Neural cell (in vitro differentiated cells): ENCODE measurements at regions not wholly inside any gene's neighbourhood (a gene's known extent, or its start where the extent isn't known, plus 50 kb on each side); places are given as distances from the start of the nearest gene placed in this dataset.

ENCODE experiments used
- H2AFZ ChIP-seq: fragments of 200-600, 300-800 bp; sonication (generic), shearing (Covaris generic); 2 replicates; pipeline ENCODE4 v1.6.0; 2014; ENCODE audit warnings: low read depth, mild to moderate bottlenecking, antibody characterized with exemption, low read length, moderate library complexity
- H3F3A ChIP-seq: fragments of 200-600 bp; shearing (Covaris generic); 2 replicates; pipeline ENCODE4 v1.6.1; 2016; ENCODE audit warnings: mild to moderate bottlenecking, moderate library complexity, mixed read lengths, antibody characterized with exemption, low read length; ENCODE audit not compliant: insufficient read depth, poor library complexity, severe bottlenecking
- H3K27ac ChIP-seq: fragments of 200-600, 300-800 bp; sonication (generic), shearing (Covaris generic); 2 replicates; pipeline ENCODE4 v1.5.1; 2014; ENCODE audit warnings: mild to moderate bottlenecking, low read length, moderate library complexity
- H3K27me3 ChIP-seq: fragments of 300-800, 200-600 bp; sonication (generic), shearing (Covaris generic); 2 replicates; pipeline ENCODE4 v1.6.0; 2014; ENCODE audit warnings: mild to moderate bottlenecking, low read depth, low read length, moderate library complexity; ENCODE audit not compliant: insufficient read depth
- H3K36me3 ChIP-seq: fragments of 300-800, 200-600 bp; sonication (generic), shearing (Covaris generic); 2 replicates; pipeline ENCODE4 v1.5.1; 2014; ENCODE audit warnings: mild to moderate bottlenecking, antibody characterized with exemption, low read length, moderate library complexity; ENCODE audit not compliant: insufficient read depth
- H3K4me2 ChIP-seq: fragments of 300-800, 200-600 bp; sonication (generic), shearing (Covaris generic); 2 replicates; pipeline ENCODE4 v1.6.0; 2014; ENCODE audit warnings: mild to moderate bottlenecking, low read length
- H3K4me3 ChIP-seq: fragments of 300-800, 200-600 bp; sonication (generic), shearing (Covaris generic); 2 replicates; pipeline ENCODE4 v1.5.1; 2014; ENCODE audit warnings: mild to moderate bottlenecking, low read length, moderate library complexity
- H3K79me2 ChIP-seq: fragments of 200-600 bp; shearing (Covaris generic); replicated peaks from 2 replicates; pipeline ENCODE4 v1.6.0; 2014; ENCODE audit warnings: mild to moderate bottlenecking, low read length, moderate library complexity; ENCODE audit not compliant: insufficient read depth
- H3K9ac ChIP-seq: fragments of 300-800, 200-600 bp; sonication (generic), shearing (Covaris generic); 2 replicates; pipeline ENCODE4 v1.6.1; 2016; ENCODE audit warnings: mild to moderate bottlenecking, low read length, mixed read lengths
- H3K9me2 ChIP-seq: fragments of 200-600 bp; shearing (Covaris generic); 2 replicates; pipeline ENCODE4 v1.6.1; 2016; ENCODE audit warnings: mild to moderate bottlenecking, low read length, mixed read lengths; ENCODE audit not compliant: insufficient read depth
- H3K9me3 ChIP-seq: fragments of 200-600, 300-800 bp; sonication (generic), shearing (Covaris generic); 2 replicates; pipeline ENCODE4 v1.6.1; 2016; ENCODE audit warnings: mild to moderate bottlenecking, mixed run types, low read length, moderate library complexity, mixed read lengths
- H4K20me1 ChIP-seq: fragments of 200-600 bp; shearing (Covaris generic); 2 replicates; pipeline ENCODE4 v1.6.1; 2016; ENCODE audit warnings: mild to moderate bottlenecking, mixed run types; ENCODE audit not compliant: insufficient read depth
- CTCF ChIP-seq: fragments of 450-650 bp; IDR thresholded peaks from 2 replicates; pipeline ENCODE4 v1.5.1; 2014; ENCODE audit warnings: antibody characterized with exemption, mild to moderate bottlenecking, moderate library complexity; ENCODE audit not compliant: poor library complexity, severe bottlenecking
- EP300 ChIP-seq: fragments of 450-650 bp; conservative IDR thresholded peaks from 2 replicates; pipeline ENCODE4 v1.6.1; 2014; ENCODE audit warnings: antibody characterized with exemption, mild to moderate bottlenecking, moderate library complexity; ENCODE audit not compliant: poor library complexity, severe bottlenecking
- EZH2 ChIP-seq: fragments of 200-600, 300-800 bp; shearing (Covaris generic), sonication (generic); IDR thresholded peaks from 2 replicates; pipeline ENCODE4 v1.6.1; 2014; ENCODE audit warnings: antibody characterized with exemption, low read length, borderline replicate concordance, mild to moderate bottlenecking; ENCODE audit not compliant: insufficient read depth, poor library complexity, severe bottlenecking
- MXI1 ChIP-seq: fragments of 450-650 bp; conservative IDR thresholded peaks from 2 replicates; pipeline ENCODE4 v1.6.1; 2014; ENCODE audit warnings: antibody characterized with exemption, mild to moderate bottlenecking; ENCODE audit not compliant: poor library complexity, severe bottlenecking
- POLR2AphosphoS5 ChIP-seq: IDR thresholded peaks from 2 replicates; pipeline ENCODE4 v1.6.1; 2012
- RAD21 ChIP-seq: fragments of 450-650 bp; conservative IDR thresholded peaks from 2 replicates; pipeline ENCODE4 v1.6.1; 2014; ENCODE audit warnings: antibody characterized with exemption, mild to moderate bottlenecking, moderate library complexity
- REST ChIP-seq: IDR thresholded peaks from 2 replicates; pipeline ENCODE4 v1.6.1; 2012; ENCODE audit warnings: borderline replicate concordance
- SMC3 ChIP-seq: fragments of 450-650 bp; conservative IDR thresholded peaks from 2 replicates; pipeline ENCODE4 v1.6.1; 2014; ENCODE audit warnings: antibody characterized with exemption, mild to moderate bottlenecking, moderate library complexity; ENCODE audit not compliant: poor library complexity
- TAF1 ChIP-seq: IDR thresholded peaks from 2 replicates; pipeline ENCODE4 v1.6.1; 2012; ENCODE audit warnings: low read depth

- H3K36me3 ChIP-seq = no peaks in the 10 kb centered on the region
- TF ChIP-seq TAF1 = no peak
- H3K9me2 ChIP-seq = no peaks in the 10 kb centered on the region
- no peak overlapping the region for H3K4me3 ChIP-seq
- H3K27me3 ChIP-seq = no peaks in the 10 kb centered on the region
- H2AFZ ChIP-seq = no peak overlapping the region
- no peak overlapping the region for H3K9ac ChIP-seq
- no peaks in the 10 kb centered on the region for H4K20me1 ChIP-seq
- no peaks in the 10 kb centered on the region for H3K79me2 ChIP-seq
- no peaks in the 10 kb centered on the region for H3F3A ChIP-seq
- H3K4me2 ChIP-seq = no peak overlapping the region
- H3K27ac ChIP-seq = no peak overlapping the region
- no peaks in the 10 kb centered on the region for H3K9me3 ChIP-seq
These were observed 282.9 kb downstream of the C16orf95 start for GRCh38 chr16:87034317-87034716.

- TF ChIP-seq TAF1 (no peak), POLR2AphosphoS5 (no peak), REST (no peak), MXI1 (no peak), EZH2 (no peak), RAD21 (no peak), EP300 (no peak), CTCF (no peak), SMC3 (no peak)
- no peak overlapping the region for H3K9ac ChIP-seq
- H3K9me2 ChIP-seq = no peaks in the 10 kb centered on the region
- H3K36me3 ChIP-seq = no peaks in the 10 kb centered on the region
- H3F3A ChIP-seq = no peaks in the 10 kb centered on the region
- no peaks in the 10 kb centered on the region for H3K9me3 ChIP-seq
- no peak overlapping the region for H2AFZ ChIP-seq
- H3K79me2 ChIP-seq = no peaks in the 10 kb centered on the region
- no peak overlapping the region for H3K4me3 ChIP-seq
- no peaks in the 10 kb centered on the region for H3K27me3 ChIP-seq
- H4K20me1 ChIP-seq = no peaks in the 10 kb centered on the region
- no peak overlapping the region for H3K4me2 ChIP-seq
- no peak overlapping the region for H3K27ac ChIP-seq
These were observed 282.1 kb downstream of the C16orf95 start for GRCh38 chr16:87035053-87035452.

- Histone ChIP-seq H3K27ac (no peak overlapping the region), H3K9me2 (no peaks in the 10 kb centered on the region), H3K9ac (no peak overlapping the region), H3F3A (no peaks in the 10 kb centered on the region), H3K36me3 (no peaks in the 10 kb centered on the region), H3K79me2 (no peaks in the 10 kb centered on the region), H3K4me3 (no peak overlapping the region), H3K27me3 (no peaks in the 10 kb centered on the region), H4K20me1 (no peaks in the 10 kb centered on the region), H3K9me3 (no peaks in the 10 kb centered on the region), H3K4me2 (no peak overlapping the region), H2AFZ (no peak overlapping the region)
- TF ChIP-seq POLR2AphosphoS5 = no peak
- no peak for TF ChIP-seq RAD21
- TF ChIP-seq EP300 = no peak
- TF ChIP-seq REST = no peak
- TF ChIP-seq SMC3 = no peak
- TF ChIP-seq CTCF = no peak
- TF ChIP-seq MXI1 = no peak
- TF ChIP-seq TAF1 = no peak
- TF ChIP-seq EZH2 = no peak
These were observed 280.2 kb downstream of the C16orf95 start for GRCh38 chr16:87037012-87037411.
